Esophagus muscularis mucosa (tissue), 4 donors: ENCODE measurements at regions not wholly inside any gene's neighbourhood (a gene's known extent, or its start where the extent isn't known, plus 50 kb on each side); places are given as distances from the start of the nearest gene placed in this dataset.

Source experiments
- CTCF ChIP-seq, 3 experiments: fragments of 200-600 bp in 2 of 3; fragments of 450-650 bp in 1 of 3; sonication (generic) in 2 of 3; IDR thresholded peaks; one replicate each; pipeline ENCODE4 v1.5.1; 2017 to 2019; ENCODE audit warnings: antibody characterized with exemption in 3 of 3, mild to moderate bottlenecking in 2 of 3, moderate library complexity in 1 of 3
- EP300 ChIP-seq: sonication (generic); formaldehyde crosslinking; IDR thresholded peaks from one replicate; pipeline ENCODE4 v1.6.1; 2017; ENCODE audit warnings: antibody characterized with exemption
- POLR2A ChIP-seq: fragments of 450-650 bp; IDR thresholded peaks from one replicate; pipeline ENCODE4 v1.6.1; 2017; ENCODE audit warnings: antibody characterized with exemption, moderate library complexity, mild to moderate bottlenecking, low read depth
- POLR2AphosphoS5 ChIP-seq, 2 donors: sonication (generic); formaldehyde crosslinking; IDR thresholded peaks; one replicate each; pipeline ENCODE4 v1.6.1; 2017; ENCODE audit warnings: antibody characterized with exemption in 2 of 2

- TF ChIP-seq CTCF (IDR thresholded peaks at IDR 0.05) (no peak), POLR2A (no peak), POLR2AphosphoS5 (IDR thresholded peaks at IDR 0.05) (no peak), EP300 (no peak)
Observed at GRCh38 chr21:35465741-35466140, 416.6 kb upstream of the RUNX1 start.
